ENCODE measurements at regions not wholly inside any gene's neighbourhood (a gene's known extent, or its start where the extent isn't known, plus 50 kb on each side); places are given as distances from the start of the nearest gene placed in this dataset.

DNA sequence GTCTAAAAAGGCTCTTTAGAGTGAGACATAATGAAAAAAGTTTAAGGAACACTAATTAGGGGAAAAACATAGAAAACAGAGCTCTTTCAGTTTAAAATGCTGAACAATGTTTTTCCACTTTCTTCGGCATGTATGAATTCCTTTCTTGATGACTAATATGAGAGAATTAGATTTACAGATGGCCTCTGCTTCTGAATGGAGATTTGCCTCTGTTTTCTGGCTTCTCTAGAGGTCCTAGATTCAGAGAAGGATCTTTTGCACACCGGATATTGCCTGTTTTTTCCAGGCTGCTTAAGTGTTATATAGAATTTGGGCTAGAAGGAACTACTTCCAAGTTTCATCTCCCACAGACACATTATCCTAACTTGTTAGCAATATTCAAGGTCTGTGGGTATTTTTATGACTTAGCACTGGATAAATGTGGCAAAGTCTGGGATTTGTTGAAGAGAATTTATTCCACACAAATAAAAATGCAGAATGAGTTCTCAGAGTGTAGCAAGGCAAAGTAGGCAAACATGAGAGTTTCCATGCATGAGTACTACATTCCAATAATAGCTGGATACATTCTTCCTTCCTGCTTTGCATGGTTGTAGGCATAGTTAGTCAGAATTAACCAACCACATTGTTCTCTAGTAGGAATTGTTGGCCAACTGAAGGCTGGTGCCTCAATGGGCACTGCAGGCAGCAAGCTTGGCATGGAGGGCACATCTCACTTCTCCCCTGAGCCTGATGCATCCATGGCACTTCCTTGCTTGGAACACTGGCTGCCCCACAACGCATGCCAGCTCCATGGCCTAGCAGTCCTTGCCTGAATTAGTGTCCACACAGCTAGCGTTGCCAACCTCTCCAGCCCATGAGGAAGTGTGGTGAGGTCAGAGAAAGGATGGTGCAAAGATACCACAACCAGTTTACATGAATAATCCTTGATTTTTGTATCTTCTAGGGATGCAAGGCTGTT, 224.2 kb downstream of the CLIC5 start:
- no peak for DNase-seq

DNA sequence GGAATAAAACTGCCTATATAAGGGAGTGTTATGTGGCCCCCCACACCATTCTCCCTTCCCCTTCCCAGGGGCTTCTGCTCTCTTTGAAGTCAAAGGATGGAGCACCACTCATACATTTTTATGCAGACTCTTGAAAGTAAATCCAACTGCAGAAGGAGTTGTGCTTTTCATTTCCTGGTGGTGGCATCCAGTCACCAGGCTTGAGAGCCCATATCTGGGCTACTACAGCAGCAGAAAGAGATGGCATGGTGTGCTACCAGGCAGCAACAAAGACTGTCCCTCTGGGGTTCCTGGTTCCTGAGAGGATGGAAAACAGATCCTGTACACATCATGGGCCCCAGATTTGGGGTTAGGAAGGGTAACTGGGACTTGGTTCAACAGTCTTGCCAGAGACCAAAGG, 226.4 kb downstream of the CLIC5 start:
- DNase-seq = no peak

- no peak for DNase-seq
Measured at GRCh38 chr6:45787384-45787783, 228.3 kb downstream of the CLIC5 start.

- DNase-seq = no peak
Measured at GRCh38 chr6:45786355-45786781, 229.3 kb downstream of the CLIC5 start.

DNA sequence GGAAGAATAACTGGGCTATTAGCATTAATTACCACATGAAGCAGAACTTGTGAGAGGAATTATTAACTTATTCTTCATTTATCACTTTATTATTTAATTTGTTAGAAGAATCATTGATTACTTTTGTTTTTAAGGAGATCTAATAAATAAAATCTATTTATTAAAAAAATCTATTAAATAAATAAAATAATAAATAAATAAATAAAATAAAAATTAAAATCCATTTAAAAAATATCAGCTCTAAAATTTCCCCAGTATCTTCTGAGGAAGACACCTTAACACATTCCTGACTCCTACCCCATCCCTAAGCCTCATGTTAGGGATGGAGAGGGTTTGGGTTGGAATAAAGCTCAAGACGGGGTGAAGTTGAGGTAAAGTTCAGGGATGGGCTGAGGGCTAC, 231.4 kb downstream of the CLIC5 start:
- DNase-seq = no peak

GRCh38 chr6:45783716-45784115, 231.9 kb downstream of the CLIC5 start:
- DNase-seq = no peak

DNA sequence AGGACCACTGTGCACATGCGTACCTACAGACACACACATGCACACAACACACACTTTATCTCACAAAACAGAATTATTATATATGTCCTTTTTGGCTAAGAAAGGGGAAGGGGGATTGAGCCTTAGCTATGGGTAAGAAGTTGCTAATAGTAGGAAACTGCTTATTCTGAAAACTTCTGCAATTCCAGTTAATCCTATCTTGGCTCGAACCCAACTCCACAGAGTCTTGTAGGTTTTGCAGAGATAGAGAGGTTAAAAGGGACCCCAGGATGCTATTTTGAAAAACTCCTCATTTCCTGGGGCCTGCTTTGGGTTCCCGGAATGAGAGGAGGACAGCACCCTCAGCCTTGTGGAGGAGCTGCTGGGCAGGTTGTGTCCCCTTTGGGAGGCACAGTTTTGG, 233.8 kb downstream of the CLIC5 start:
- no peak for DNase-seq

- DNase-seq = no peak
Measured at GRCh38 chr6:45780523-45780922, 235.1 kb downstream of the CLIC5 start.

DNA sequence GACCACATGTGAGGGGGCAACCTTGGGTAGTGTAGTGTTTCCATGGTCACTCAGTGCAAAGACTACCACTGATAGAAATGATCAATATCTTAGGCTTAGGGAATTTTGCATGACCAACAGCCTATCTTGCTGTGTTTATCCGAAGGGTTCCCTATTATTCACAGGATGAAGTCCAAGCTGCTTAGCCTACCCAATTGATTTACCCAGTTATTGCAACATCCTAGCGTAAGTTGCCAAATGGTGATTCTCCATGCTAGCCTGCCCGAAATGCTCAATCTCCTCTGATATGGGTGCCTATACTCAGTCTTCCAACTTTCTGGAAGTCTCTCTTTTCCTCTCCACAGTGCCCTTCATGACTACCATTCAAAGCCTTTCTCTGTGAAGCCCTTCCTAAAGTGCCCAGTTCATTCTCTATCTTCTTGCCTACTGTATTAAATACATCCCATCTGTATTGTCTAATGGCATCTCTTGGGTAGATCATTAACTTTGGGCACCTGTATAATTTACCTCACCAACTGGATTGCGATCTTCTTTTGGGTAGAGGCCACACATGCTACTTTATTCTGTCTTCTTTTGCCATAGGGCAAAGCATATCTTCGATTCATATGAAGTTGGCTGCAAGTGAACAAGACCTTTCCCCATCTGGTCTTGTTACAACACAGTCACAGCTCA, 240.5 kb downstream of the CLIC5 start:
- DNase-seq = no peak

DNA sequence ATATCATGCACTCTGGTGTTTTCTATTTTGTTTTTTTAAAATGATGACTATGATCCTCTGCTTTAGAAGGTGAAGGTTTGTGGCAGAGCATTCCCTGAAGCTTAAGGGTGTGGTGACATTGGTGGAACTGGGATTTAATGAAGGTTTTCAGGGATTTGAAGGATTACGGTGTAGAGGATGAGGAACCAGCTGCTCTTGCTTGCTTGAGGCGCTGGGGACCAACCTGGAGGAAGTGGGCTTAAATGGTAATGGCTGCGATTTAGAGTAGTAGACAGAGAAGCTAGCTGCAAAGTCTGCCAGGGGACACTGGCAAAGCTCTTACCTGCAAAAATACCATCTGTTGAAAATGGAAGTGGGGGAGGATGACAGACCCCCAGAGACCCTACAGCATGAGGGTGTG, 241.8 kb downstream of the CLIC5 start:
- no peak for DNase-seq

GRCh38 chr6:45772886-45773495, 242.7 kb downstream of the CLIC5 start:
- peak; percentile 2 for DNase-seq

- DNase-seq = no peak
Measured at GRCh38 chr6:45772051-45772450, 243.6 kb downstream of the CLIC5 start.

DNA sequence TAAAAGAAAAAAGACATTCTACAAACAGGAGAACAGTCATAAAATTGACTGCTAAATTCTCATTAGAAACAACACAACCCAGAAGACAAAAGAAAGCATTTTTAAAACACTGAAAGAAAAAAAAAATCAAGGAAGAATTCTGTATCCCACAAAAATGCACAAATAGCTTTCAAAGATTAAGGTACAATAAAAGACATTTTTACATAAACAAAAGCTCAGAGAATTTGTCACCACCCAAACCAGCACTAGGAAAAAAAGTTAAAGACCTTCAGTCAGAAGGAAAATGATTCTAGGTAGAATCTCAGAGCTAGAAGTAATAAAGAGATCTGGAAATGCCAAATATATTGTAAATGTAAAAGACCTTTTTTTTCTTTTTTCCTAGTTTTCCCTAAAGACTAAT, 252.4 kb downstream of the CLIC5 start:
- DNase-seq = no peak

- DNase-seq = no peak
Measured at GRCh38 chr6:45759472-45759810, 256.2 kb downstream of the CLIC5 start.

GRCh38 chr6:45758787-45759471, 256.7 kb downstream of the CLIC5 start:
- no peak for DNase-seq

GRCh38 chr6:45757443-45758130, 258.1 kb downstream of the CLIC5 start:
- no peak for DNase-seq

- DNase-seq = no peak
Measured at GRCh38 chr6:45756606-45757005, 259.1 kb downstream of the CLIC5 start.

GRCh38 chr6:45754432-45754831, 261.2 kb downstream of the CLIC5 start:
- no peak for DNase-seq

- no peak for DNase-seq
Measured at GRCh38 chr6:45746046-45746445, 269.6 kb downstream of the CLIC5 start.

GRCh38 chr6:45743028-45743615, 272.5 kb downstream of the CLIC5 start:
- DNase-seq = no peak

DNA sequence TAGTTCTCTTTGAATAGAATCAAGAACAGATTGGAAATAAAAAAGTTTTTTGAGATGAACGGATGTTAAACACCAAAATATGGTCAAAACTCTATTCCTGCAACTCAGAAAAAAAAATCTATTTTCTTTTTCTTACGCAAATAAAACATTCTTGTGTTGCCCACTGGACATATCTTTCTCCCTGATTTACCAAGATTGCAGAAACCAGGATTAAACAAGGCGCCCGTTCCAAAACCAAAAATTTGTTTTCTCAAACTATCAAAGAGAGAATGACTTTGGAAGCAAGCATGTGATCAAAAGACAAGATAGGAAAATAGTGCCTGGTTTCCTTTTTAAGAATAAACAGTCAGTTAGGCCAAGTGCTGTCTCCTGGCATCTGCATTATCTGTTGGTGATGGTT, 273.1 kb downstream of the CLIC5 start:
- DNase-seq = no peak

DNA sequence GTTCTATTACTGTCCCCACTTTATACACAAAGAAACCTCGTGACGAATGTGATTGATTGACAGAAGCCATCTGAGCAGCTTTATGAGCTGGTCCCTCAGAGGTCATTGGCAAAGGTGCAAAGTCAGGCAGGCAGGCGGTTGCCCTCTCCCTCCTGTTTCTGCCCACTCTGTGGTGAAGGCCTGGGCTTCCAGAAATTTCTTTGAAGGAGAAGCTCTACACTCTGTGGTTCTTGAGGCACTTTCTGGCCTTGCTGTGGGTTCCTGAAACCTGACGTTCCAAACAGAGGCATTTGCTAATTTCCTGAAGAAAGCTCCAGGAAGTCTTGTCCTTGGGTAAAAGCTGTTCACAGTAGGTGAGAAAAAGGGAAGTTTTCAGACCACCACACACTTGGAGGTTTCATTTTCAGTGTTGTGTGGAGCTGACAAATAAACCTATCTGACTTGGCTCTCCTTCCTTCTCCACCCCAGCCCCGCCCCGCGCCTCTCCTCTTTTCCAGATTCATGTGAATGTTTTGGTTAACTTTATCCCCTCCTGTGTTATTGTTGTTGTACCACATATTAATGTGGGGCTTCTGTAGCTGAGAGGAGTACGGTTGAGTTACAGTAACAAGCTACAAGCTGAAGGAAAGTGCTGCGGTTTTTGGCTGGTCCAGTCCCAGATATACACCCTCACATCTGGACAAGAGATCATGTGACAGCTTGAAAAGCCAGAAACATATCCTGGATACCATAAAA, 274.1 kb downstream of the CLIC5 start:
- DNase-seq = peak; percentile 57
